ENCODE measurements at regions not wholly inside any gene's neighbourhood (a gene's known extent, or its start where the extent isn't known, plus 50 kb on each side); places are given as distances from the start of the nearest gene placed in this dataset.

DNA sequence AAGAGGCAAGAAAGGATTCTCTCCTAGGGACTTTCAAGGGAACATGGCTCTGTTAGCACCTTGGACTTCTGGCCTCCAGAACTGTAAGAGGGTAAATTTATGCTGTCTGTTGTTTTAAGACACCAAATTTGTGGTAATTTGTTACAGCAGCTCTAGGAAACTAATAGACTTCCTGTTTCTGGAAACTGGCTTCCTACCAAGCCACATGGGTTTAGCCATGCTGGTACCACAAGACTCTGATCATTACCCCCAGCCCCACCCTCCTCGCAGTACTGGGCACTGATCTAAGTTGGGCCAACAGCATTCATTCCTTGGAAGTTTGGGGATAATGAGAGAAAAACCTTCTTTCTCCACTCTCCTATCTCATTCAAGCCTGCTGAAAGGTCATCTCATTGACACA is 109.5 kb upstream of the SMLR1 start:
- TF ChIP-seq, protein P1, sequence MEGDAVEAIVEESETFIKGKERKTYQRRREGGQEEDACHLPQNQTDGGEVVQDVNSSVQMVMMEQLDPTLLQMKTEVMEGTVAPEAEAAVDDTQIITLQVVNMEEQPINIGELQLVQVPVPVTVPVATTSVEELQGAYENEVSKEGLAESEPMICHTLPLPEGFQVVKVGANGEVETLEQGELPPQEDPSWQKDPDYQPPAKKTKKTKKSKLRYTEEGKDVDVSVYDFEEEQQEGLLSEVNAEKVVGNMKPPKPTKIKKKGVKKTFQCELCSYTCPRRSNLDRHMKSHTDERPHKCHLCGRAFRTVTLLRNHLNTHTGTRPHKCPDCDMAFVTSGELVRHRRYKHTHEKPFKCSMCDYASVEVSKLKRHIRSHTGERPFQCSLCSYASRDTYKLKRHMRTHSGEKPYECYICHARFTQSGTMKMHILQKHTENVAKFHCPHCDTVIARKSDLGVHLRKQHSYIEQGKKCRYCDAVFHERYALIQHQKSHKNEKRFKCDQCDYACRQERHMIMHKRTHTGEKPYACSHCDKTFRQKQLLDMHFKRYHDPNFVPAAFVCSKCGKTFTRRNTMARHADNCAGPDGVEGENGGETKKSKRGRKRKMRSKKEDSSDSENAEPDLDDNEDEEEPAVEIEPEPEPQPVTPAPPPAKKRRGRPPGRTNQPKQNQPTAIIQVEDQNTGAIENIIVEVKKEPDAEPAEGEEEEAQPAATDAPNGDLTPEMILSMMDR (conservative IDR thresholded peaks at IDR 0.05 in 1 of 2, IDR thresholded peaks at IDR 0.05 in 1 of 2; ENCODE audit: extremely low read depth in 1 of 2, insufficient read depth in 1 of 2, low read depth in 1 of 2, low read length in 2 of 2): no peak
- TF ChIP-seq EZH2 (IDR thresholded peaks at IDR 0.05; ENCODE audit: borderline replicate concordance, low read length): no peak

Data from mammary epithelial cell (primary cell).